ENCODE measurements at regions not wholly inside any gene's neighbourhood (a gene's known extent, or its start where the extent isn't known, plus 50 kb on each side); places are given as distances from the start of the nearest gene placed in this dataset.
"Not testable (repeated sequence)": the region's sequence is repeated elsewhere in the genome, so short reads cannot be mapped to it uniquely, and the experiment has no call there.

GRCh38 chr4:13903901-13904300 lies 276.4 kb upstream of the BOD1L1 start:
- no peak for DNase-seq

- DNase-seq: no peak
These were observed 278.0 kb upstream of the BOD1L1 start for GRCh38 chr4:13905543-13905942.

DNA sequence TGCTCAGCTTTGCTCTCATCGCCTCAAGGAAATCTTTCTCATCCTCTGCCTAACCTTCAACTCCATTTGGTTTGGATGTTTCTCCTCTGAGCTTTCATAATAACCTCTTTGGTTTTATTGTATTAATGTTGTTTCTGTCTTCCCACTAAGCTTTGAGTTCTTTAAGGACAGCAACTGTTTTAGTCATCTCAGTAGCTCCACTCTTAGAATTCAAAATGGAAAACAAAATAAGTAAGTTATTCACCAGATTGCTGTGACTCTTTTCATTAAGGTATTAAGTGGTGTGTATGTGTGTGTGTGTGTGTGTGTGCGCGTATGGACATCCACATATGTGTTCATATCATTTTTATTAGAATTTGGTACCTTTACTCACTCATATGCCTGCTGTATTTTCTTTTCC lies 279.2 kb upstream of the BOD1L1 start:
- DNase-seq: no peak

DNA sequence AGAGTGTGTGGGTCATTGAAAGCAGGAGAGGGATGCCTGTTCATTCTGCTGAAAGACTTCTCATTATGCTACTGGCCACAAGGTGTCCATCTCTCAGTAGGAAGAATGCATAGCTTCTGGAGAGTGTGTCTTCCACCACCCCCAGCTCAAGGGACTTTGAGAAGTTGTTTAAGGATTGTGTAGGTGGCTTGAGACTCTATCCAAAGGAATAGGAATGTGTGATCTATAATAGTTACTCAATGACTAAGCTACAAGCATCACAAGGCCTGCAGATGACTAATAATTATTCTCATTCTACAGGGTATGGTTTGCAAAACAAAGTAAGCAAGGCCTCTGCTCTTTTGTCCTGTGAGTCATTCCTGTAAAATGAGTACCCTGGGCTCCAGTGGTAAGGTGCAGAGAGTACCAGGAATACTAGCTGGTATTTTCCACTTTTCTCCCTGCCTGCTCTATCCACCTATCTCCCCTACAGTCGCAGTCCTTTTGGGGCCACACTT lies 279.8 kb upstream of the BOD1L1 start:
- DNase-seq: no peak

DNA sequence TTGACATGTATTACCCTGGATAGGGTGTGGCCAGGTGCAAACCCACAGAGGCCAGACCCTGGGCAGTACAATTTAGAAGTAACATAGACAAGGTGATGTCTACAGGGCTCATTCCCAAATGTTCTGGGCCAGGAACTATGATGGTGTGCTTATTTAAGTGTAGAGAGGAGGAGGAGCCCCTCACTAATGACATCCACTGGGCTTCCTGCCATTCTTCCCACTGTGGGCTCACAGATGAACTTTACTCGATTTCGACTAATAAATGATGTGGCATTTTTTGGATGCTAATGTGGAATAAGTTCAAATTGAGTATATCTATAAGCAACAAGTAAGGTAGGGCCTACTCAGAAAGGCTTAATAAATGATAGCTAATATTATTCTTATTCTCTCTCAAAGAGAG lies 280.9 kb upstream of the BOD1L1 start:
- DNase-seq: no peak

- no peak for DNase-seq
These were observed 283.0 kb upstream of the BOD1L1 start for GRCh38 chr4:13910556-13910955.

DNA sequence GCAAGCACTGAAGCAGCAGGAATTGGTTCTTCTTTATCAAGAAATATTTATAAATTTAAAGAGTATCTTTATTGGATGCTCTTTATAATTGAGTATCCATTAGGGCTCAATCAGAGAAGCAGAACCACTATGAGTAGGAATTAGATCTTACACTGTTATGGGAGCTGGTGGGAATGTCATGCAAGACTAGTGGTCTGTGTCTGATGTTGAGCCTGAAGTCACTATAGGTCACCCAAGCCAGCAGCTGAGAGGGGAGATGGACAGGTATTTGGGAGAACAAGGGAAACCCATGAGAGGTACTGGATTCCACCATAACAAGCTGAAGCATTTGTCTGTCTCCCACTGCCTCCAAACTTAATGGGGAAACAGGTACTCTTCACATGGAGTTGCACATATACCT lies 283.7 kb upstream of the BOD1L1 start:
- DNase-seq: no peak

- no peak for DNase-seq
These were observed 285.0 kb upstream of the BOD1L1 start for GRCh38 chr4:13912436-13912925.

DNA sequence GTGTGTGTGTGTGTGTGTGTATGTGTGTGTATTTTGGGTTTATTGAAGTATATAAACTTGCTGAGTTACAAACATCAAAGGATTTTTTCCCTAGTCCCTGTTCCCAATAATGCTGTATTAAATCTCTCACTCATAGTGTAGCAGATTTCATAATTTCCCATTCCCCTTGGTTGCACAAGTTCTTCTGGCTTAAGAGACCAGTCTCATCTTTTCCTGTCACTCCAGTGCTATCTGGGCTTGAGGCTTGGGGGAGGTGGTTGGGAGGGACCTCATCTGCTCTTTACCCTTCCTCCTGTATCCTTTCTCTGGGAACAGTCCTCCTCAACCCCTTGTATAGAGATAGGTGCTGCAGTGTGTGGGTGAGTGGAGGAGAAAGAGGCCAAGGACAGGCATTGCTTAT lies 285.4 kb upstream of the BOD1L1 start:
- no peak for DNase-seq

- DNase-seq: no peak
These were observed 289.5 kb upstream of the BOD1L1 start for GRCh38 chr4:13917015-13917414.

DNA sequence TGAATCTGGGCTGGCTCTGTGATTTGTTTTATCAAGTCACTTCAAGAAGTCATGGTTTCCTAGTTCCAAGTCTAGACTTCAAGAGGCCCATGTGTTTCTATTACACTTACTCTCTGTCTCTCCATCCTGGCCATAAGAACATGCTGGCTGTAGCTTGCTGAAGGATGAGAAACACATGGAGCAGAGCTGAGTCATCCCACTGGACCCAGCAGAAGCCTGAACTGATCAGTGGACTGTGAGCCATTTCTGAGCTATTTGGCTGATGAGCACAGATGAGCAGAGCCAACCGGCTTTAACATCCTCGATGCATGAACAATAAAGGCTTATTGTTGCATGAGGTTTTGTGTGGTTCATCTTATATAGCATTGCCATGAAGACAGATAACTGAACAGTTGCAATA lies 290.6 kb upstream of the BOD1L1 start:
- DNase-seq: no peak

DNA sequence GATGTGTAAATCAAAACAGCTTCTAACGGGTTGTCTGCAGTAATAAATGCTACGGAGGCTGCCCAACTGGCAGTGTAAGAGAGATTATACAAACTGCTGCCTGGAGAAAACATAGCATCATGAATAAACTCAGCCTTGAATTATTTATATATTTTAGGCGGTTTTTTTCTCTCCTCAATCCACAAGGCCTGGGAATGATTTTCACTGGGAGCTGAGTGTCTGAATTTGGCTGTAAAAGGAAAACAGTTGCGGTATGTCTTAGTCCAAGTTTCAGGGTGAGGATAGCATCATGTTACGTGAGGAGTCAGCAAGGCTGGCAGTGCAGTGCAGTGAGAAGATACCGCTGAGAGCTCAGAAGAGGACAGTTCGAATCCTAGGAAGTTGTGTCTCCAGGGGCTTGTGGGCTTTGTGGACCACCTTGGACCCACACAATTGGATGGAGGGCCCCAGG lies 291.5 kb upstream of the BOD1L1 start:
- no peak for DNase-seq

DNA sequence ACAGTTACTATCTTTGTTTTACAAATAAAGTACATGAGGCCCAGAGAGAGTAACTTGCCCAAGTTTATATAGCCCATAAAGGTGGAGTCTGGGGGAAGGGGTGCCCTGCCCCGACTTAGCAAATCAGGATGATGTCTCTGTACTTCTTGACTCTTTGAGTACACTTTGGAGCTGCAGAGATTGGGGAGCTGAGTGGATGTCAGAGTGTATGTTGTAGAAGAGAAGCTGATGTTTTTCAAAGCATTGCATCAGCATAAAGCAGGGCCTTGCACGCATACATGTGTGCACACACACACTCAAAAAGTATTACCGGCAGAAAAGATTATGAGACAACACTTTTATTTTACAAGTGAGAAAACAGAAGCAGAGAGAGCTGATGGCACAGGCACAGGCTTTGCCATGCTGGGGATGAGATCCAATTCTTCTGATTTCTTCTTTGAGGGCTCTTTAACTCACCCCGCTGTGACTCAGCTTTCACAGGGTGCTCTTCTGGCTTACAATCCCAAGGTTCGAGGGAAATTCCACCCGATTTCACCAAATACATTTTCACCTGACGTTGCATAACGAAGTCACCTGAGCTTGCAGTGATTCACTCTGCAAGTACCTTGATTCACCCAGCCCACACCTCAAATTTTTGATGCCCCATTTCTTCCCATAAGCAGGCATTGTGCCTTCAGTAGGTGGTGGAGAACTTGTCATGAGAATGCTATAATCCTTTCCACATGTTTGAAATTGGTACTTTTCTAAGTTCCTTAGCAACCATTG lies 292.8 kb upstream of the BOD1L1 start:
- no peak for DNase-seq

- DNase-seq: no peak
These were observed 293.4 kb upstream of the BOD1L1 start for GRCh38 chr4:13920901-13921300.

DNA sequence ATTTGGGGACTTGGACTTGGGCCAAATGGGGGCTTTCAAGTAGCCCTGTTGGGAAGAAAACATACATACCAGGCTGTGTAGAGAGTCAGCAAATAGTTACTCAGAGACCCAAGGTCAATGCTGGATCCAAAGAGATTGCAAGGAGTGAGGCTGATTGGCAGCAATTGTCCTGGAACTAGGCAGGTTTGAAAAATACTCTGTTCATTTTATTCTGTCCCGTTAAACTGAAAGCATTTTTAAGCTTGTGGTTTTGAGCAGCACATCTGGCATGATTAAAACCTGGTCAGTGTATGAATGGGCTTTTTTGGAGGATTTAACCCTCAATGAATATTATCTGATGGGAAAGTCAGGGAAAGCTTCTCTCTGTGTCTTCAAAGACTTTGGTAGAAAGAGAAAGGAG lies 294.3 kb upstream of the BOD1L1 start:
- DNase-seq: no peak

GRCh38 chr4:13922459-13922858 lies 294.9 kb upstream of the BOD1L1 start:
- no peak for DNase-seq

- DNase-seq: no peak
These were observed 295.5 kb upstream of the BOD1L1 start for GRCh38 chr4:13922873-13923645.

DNA sequence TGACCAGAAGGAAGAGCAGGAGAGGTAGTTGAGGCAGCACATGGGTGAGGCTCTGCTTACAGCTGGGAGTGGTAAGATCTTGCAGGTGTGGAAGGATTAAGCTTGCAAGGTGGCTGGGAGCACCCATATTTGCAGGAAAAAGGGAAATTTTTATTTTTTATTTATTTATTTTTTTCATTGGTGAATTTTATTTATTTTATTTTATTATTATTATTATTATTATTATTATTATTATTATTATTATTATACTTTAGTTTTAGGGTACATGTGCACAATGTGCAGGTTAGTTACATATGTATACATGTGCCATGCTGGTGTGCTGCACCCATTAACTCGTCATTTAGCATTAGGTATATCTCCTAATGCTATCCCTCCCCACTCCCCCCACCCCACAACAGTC lies 297.4 kb upstream of the BOD1L1 start:
- not testable (repeated sequence) for DNase-seq

- DNase-seq: no peak
These were observed 300.7 kb upstream of the BOD1L1 start for GRCh38 chr4:13928214-13928613.

DNA sequence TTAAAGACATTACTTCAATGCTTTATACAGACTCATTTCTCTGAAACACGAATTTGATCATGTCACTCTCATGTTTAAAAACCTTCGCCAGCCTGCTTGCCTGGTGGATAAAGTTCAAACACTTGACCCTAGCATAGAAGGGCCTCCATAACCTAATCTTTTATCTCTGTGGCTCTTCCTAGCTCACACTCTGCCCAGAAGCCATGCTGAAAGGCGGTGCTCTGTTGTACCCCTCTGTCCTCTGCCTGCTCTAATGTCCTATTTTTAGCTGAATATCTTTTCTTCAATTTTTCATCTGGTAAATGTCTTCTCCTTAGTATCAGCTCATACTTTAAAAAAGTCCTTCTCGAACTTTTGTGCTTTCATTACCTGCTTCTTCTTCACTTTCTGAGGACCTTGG lies 302.6 kb upstream of the BOD1L1 start:
- DNase-seq: no peak

DNA sequence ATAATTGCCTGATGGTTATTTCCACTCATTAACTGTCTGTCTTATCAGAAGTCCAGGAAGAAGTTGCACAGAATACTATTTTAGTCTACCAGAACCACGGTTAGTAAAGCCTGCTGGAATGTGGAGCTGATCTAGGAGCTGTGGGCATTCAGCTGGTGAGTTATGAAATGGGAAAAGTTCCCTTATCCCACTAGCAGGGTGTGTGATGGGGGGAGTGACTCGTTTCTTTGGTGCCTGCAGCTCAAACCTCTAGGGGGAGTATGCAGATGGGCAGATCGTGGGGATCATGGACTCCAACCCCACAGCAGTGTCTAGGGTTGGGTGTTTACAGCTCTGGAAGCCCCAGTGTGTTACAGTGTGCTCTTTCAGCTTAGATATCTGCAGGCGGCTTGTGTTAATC lies 305.7 kb upstream of the BOD1L1 start:
- no peak for DNase-seq

GRCh38 chr4:13938299-13938698 lies 310.8 kb upstream of the BOD1L1 start:
- DNase-seq: no peak

DNA sequence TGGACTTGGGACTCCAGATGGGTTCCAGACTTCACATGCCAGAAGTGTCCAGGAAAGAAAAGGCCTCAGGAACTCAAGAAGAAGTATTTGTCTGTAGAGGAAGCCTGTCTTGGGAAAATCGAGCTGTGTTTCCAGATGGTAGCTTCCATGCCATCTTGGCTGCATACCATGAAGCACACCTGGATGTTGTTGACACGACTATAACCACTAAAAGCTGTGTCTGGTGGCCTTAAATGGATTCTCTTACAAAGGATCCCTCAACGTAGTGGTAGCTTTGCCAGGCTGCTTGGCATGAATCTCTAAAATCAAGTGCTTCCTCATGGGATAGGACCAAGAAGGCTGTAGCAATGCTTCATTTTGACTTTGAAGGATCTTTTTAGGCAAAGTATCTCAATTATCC lies 313.4 kb upstream of the BOD1L1 start:
- no peak for DNase-seq

- no peak for DNase-seq
These were observed 315.5 kb upstream of the BOD1L1 start for GRCh38 chr4:13942977-13943376.
